GM21619 (cell line): ENCODE measurements at regions not wholly inside any gene's neighbourhood (a gene's known extent, or its start where the extent isn't known, plus 50 kb on each side); places are given as distances from the start of the nearest gene placed in this dataset.

Source experiments
- ATAC-seq: cut with Tn5 transposase; IDR thresholded peaks from one replicate; pipeline ENCODE4 v1.9.1; 2021; ENCODE audit not compliant: unreplicated experiment

DNA sequence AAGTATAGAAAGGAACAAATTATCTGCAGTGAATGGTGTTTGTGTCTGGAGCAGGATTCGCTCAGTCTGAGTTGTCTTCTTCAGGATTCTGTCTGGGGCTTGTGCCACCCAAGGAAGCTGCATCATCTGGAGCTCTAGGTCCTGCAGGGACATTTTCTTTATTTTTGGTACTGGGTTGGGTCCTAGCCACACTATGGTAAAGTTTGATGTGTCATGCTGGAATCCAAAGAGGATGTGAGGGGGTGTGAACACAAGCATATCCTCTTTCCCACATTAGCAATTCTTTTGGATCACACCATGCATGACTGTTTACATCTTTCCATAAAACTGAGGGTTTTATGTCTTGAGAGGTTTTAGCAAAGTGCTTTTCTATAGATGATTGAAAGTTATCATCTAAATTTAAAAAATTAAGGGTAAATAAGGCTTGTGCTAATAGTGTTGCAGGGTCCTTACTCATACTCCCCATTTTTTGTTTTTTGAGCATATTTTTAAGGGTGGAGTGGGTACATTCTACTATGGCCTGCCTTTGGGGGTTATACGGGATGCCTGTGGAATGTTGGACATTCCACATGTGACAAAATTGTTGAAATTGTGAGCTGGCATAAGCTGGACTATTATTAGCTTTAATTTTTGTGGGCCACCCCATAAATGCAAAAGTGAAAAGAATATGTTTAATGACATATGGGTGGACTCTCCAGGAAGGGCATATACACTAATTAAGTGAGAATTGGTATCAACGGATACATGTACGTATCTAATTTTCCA, 152.0 kb upstream of the HMCN1 start:
- no peak for ATAC-seq

DNA sequence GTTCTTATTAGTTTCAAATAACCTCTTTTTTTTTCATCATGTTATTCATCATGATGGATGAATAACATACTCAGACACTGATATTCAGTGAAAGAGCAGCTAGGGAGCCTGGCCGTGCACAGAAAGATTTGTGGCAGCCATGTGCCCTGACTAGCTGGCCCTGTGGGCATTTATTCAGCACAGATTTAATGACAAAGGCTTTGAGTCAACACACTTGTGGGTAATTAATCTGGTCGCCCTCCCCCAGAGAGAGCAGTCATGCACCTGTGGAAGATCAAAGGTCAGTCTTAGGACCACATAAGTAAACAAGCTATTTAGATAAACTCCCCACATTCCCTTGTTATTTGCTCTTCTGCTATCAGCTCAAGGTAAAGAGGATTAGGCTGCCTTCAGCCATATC, 153.2 kb upstream of the HMCN1 start:
- ATAC-seq: no peak

DNA sequence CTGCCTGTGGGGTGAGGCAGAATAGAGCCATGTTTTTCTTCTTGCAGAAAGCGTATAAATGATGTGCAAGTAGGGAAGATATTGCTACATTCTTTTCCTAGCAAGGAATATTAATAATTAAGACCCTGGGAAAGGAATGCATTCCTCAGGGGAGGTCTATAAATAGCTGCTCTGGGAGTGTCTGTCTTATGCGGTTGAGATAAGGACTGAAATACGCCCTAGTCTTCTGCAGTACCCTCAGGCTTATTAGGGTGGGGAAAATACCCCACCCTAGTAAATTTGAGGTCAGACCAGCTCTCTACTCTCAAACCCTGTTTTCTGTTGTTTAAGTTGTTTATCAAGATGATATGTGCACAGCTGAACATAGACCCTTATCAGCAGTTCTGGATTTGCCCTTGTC, 155.9 kb upstream of the HMCN1 start:
- ATAC-seq: no peak

GRCh38 chr1:185574139-185574875, 159.9 kb upstream of the HMCN1 start:
- ATAC-seq: no peak

- ATAC-seq: no peak
Observed at GRCh38 chr1:185573677-185574076, 160.5 kb upstream of the HMCN1 start.

GRCh38 chr1:185573162-185573561, 161.0 kb upstream of the HMCN1 start:
- no peak for ATAC-seq

- ATAC-seq: no peak
Observed at GRCh38 chr1:185570962-185571361, 163.2 kb upstream of the HMCN1 start.

DNA sequence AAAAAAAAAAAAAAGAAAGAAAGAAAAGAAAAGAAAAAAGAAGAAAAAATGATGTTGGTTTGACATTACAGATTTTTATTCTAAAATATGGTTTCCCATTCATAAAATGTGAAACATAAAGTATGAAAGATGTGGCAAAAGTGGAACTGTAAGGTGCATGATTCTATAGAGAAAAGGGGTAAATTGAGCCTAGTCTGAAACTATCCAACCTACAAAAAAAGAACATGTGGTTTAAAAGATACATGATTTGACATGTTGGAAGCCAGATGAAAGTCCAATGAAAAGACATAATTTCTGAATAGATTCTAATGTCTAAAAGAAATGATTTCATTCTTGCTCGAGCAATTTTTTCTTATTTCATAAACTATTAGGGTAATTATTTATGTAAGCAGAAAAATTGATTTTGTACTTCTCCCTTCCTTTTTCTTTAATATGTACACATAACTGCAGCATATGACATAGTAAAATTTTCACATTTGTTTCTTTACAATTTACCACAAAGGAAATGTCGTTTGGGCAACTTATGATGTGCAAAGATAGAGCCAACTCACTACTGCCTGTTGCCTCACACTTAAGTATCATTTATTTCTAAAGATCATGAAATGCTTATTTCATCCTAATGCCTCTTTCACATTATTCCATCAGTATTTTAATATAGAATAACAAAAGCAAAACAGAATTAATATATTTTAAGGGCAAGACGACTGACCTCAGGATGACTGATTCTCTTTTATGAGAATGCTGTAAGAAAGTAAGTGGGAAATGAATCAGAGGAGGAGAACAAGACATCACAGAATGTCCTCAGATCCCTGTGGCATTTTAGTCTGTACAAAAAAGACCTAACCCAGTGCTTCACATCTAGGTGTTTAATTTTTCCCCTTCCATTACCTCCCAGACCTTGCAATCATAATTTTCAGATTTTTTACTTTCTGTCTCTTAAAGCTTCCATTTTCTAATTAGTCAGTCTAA, 165.8 kb upstream of the HMCN1 start:
- no peak for ATAC-seq

DNA sequence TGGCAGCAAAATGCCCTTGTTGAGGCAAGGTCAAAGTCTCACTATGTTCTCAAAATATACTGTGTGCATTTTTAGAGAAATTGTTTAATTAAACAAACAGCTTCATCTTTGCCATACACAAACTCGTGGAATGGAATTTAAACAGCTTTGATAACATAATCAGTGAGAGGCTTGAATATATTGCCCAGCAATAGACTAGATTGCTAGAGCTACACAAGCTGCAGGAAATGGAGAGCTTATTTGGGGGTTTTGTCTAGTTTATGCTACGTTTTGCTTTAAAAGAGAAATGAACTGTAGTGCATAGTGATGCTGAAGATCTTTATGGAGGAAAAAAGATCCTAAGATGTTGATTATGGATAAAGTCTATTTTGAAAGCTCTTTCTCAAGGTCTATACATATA, 166.8 kb upstream of the HMCN1 start:
- ATAC-seq: no peak

DNA sequence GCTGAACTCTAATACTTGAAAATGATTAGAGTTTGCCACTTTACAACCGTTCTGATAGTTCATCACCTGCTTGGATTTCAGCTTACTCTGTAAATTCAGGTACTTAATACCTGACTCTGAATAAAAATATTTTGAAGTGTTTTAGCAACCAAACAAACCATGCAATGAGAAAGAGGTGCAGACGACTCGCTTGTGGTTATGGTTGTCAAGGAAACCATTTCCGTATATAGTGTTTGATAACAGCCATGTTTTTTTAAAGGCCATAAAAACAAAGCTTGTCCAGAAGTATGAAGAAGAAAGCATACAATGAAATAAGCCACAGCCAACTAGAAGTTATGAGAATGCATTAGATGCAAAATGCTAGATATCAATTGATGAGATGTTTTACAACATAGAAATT, 167.2 kb upstream of the HMCN1 start:
- ATAC-seq: no peak

DNA sequence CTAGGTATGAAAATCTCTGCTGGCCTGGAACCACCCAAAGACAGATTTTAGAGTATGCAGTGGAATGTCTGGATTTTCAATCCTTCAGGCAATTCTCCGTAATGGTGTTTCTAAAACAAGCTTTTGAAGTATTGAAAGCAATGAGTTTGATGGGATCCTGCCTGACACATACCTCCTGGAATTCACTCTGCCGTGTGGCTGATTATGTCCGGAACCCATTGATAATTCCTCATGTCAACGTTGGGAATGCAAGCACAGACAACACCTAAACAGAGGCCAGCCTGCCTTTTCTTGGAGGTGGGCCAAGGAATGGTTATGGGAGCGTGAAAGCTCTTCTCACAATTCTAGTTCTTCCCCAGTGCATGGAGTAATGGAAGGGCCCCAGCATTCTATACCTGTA, 168.9 kb upstream of the HMCN1 start:
- ATAC-seq: no peak

DNA sequence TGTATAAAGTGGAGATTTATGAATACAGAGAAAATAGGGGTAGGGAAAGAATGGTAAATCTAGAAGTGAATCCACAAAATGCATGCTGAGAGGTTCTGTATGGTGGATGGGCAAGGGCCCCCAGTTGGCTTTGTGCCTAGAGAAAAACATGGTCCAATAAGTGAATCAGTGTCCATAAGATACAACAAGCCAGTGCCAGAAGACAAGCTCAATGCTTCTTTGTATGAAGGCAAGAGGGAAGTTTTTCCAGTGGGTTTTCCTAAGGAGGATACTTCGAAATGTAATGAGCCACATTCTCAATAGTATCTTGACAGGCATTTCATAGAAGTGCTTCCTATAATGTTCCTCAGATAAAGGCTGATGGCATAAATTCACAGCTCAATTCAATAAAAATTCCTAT, 169.4 kb upstream of the HMCN1 start:
- ATAC-seq: no peak

DNA sequence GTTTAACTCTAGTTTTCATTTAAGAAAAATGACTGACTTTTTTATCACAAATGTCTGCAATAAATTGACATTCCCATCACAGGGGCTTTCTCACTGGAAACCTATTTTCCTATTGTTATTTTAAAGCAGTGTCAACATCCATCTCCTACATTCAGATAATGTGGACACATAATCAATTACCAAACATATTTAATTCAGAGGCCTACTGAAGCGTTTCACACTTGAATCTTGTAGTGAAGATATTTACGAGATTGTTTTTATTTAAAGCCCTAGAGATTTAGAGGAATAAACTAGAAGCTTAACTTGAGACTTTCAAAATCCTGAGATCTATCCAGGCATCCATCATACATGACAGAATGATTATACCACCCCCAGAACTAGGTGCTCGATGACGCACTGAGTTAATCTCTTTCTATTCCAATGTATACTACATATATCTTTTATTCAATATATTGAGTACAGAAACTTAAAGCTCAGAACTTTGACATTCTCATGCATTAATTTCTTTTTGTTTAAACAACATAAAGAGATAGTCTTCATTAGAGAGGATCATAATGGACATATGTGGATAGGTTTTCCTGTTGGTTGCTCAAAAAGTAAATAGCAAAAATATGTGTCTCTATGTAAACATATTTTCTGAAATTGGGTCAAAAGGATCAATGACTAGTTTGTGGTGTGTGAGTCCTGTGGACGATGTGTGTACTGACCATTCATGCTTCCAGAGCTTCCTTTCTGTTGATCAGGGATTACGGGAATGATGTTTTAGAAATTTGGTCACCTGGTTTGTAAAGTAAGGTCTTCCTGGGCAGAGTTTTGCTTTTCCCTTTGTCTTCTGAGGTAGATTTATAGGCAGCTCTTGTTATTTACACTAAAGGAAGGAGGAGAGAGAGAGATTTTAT, 171.5 kb upstream of the HMCN1 start:
- no peak for ATAC-seq

DNA sequence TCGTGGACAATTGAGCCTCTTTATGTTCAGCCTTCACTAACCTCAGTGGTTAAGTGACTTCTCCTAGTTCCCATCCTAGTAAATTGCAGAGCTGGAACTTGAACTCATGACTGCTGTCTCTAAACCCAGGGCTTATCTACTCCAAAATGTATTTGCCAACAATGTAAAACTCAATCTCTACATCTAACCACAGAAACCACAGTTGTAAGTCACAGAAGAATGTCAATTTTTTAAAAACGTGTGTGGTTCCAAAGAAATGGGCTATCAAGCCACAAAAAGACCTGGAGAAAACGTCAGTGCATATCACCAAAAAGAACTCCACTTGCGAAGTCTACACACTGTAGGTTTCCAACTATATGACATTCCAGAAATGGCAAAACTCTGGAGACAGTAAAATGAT, 172.6 kb upstream of the HMCN1 start:
- ATAC-seq: no peak

DNA sequence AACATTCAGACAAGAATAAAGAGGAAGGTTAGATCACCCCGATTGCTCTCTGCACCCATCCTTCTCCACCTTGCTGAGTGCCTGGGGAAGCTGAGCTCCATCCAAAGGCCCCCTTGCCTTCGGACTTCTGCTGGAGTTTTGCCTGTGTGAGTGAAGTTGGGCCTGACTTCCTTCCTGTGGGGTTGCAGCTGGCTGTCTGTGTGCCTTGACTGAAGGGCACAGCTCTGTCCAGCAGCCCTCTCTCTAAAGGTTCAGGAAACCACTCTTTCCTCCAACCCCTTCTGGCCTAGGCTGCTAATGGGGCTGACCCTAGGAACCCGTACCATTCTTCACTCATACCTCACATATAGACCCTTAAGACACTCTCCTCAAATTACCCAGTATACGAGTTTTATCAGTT, 173.4 kb upstream of the HMCN1 start:
- ATAC-seq: no peak

GRCh38 chr1:185559684-185560331, 174.4 kb upstream of the HMCN1 start:
- ATAC-seq: peak; percentile 97

DNA sequence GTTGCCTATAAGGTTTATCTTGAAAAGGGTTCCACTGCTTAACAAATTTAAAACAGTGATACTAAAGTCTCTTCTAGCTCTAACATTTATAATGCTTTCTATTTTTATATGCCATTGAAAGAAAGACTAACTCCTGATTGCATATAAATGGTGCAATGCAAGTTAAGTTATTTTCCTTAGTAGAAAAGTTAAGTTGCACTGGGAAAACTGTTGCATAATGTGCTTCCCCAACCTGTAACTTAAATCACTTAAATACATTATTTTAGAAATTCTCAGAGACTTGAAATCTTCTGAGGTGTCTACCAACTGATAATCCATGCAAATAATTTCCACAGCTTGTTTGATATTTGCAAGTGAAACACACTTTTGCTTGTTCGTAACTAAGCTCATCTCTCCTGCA, 175.0 kb upstream of the HMCN1 start:
- no peak for ATAC-seq

DNA sequence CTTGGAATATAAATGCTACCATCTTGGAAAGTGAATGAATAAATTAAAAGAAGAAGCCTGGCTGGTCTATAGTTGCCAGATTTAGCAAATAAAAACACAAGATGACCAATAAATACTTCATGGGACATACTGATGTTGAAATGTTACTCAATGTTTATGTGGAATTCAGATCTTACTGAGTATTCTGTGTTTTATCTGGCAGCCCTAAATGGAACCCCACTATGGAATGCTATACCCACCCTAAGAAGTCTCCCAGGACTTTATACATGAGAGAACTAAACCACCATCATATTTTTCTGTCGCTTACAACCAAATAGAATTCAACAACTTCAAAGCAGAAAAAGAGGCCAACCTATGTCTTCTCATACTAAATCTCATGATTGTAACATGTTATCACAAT, 177.6 kb upstream of the HMCN1 start:
- ATAC-seq: no peak

DNA sequence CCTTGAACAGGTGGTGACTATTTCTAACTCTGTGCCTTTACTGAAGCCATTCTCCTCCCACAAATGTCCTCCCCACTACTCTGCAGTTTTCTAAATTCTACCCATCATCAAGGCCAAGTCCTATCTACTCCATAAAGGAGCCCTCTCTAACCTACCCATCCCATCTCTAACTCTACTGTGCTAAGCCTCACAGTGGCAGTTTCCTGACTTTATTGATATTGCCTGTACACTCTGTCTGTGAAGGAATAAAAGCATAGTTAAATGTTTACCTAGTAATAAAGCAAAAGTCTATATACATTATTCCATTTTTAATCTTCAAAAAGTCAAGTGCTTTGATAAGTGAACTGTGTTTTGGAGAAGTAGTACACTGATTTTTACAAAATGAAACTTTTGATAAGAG, 178.4 kb upstream of the HMCN1 start:
- ATAC-seq: no peak

DNA sequence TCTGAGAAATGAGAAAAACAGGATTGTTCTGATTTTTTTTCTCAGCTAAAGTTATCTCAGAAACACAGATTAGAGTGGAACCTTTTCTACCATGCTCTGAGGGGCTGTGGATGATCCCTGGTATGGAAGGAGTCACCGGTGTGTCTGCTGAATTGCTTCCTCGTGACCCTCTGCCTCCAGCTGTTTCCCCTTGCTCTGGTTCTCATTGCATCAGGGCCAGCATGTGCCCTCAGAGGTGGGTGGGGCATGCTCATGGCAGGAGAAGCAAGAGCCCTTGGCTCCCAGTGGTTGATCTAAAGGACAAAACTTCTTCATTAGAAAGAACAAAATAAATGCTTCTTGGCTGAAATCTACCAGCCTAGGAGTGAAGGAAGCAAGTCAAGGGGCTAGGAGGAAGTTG, 183.2 kb upstream of the HMCN1 start:
- ATAC-seq: no peak
